IMR-90 (cell line): ENCODE measurements at regions not wholly inside any gene's neighbourhood (a gene's known extent, or its start where the extent isn't known, plus 50 kb on each side); places are given as distances from the start of the nearest gene placed in this dataset.

Experiments
- ATAC-seq: fragments of 200-7000 bp; cut with Tn5 transposase; 2 replicates; pipeline ENCODE4 v1.9.1; 2020; ENCODE audit warnings: low read depth, mild to moderate bottlenecking, moderate library complexity
- BruUV-seq: library from RNA; stranded (reverse); fragments of 400-500 nt; replicated peaks from 2 replicates; lab custom pipeline; 2021; lab: Mats Ljungman, UMichigan
- CTCF ChIA-PET: fragments of 300-600 bp; formaldehyde crosslinking; extraction: SDS; loops from one replicate; lab custom pipeline; 2021; ENCODE audit warnings: antibody characterized with exemption; lab: Yijun Ruan, JAX
- POLR2A ChIA-PET: fragments of 300-600 bp; sonication (Branson Sonifier 250); formaldehyde crosslinking; loops from one replicate; lab custom pipeline; 2022; ENCODE audit warnings: antibody characterized with exemption; ENCODE audit not compliant: unreplicated experiment; lab: Charles Lee
- DNase-seq: peaks from one replicate; pipeline ENCODE4 v3.0.0; 2013
- H2AFZ ChIP-seq: replicated peaks from 2 replicates; pipeline ENCODE3; 2013; ENCODE audit warnings: low read length, mild to moderate bottlenecking; ENCODE audit not compliant: poor library complexity
- H2AK5ac ChIP-seq: 2 replicates; pipeline ENCODE4 v1.6.1; 2013; ENCODE audit warnings: low read depth, low read length, inconsistent platforms
- H2AK9ac ChIP-seq: replicated peaks from 2 replicates; pipeline ENCODE3; 2013; ENCODE audit warnings: mild to moderate bottlenecking, low read depth, low read length, moderate library complexity; ENCODE audit not compliant: poor library complexity
- H2BK120ac ChIP-seq: 2 replicates; pipeline ENCODE4 v1.6.1; 2013; ENCODE audit warnings: low read depth, low read length, inconsistent platforms
- H2BK15ac ChIP-seq: 3 replicates; pipeline ENCODE4 v1.6.1; 2013; ENCODE audit warnings: low read depth, low read length, inconsistent platforms
- H2BK20ac ChIP-seq: 2 replicates; pipeline ENCODE4 v1.6.1; 2013; ENCODE audit warnings: low read depth, mild to moderate bottlenecking, inconsistent platforms, low read length, moderate library complexity
- H2BK5ac ChIP-seq: 2 replicates; pipeline ENCODE4 v1.6.1; 2013; ENCODE audit warnings: mild to moderate bottlenecking, low read depth, low read length, inconsistent platforms; ENCODE audit not compliant: poor library complexity, severe bottlenecking
- H3K14ac ChIP-seq: replicated peaks from 2 replicates; pipeline ENCODE4 v1.6.1; 2013; ENCODE audit warnings: low read depth, low read length, inconsistent platforms
- H3K18ac ChIP-seq: 2 replicates; pipeline ENCODE4 v1.6.1; 2013; ENCODE audit warnings: low read depth, low read length, control low read depth
- H3K23ac ChIP-seq: 2 replicates; pipeline ENCODE4 v1.6.1; 2013; ENCODE audit warnings: low read depth, low read length, inconsistent platforms
- H3K27ac ChIP-seq: 2 replicates; pipeline ENCODE4 v1.5.1; 2013; ENCODE audit warnings: mild to moderate bottlenecking, control low read depth, low read length; ENCODE audit not compliant: insufficient read depth
- H3K27me3 ChIP-seq: 2 replicates; pipeline ENCODE4 v1.6.1; 2013; ENCODE audit warnings: low read length; ENCODE audit not compliant: control insufficient read depth, insufficient read depth
- H3K36me3 ChIP-seq: 2 replicates; pipeline ENCODE4 v1.6.1; 2013; ENCODE audit warnings: low read length, mixed read lengths; ENCODE audit not compliant: control insufficient read depth, insufficient read depth
- H3K4ac ChIP-seq: 2 replicates; pipeline ENCODE4 v1.6.1; 2013; ENCODE audit warnings: low read depth, low read length, inconsistent platforms
- H3K4me1 ChIP-seq: 2 replicates; pipeline ENCODE4 v1.6.1; 2013; ENCODE audit warnings: low read length, mixed read lengths; ENCODE audit not compliant: control insufficient read depth, insufficient read depth
- H3K4me2 ChIP-seq: 2 replicates; pipeline ENCODE4 v1.6.1; 2013; ENCODE audit warnings: low read depth, mild to moderate bottlenecking, control low read depth, low read length, moderate library complexity
- H3K4me3 ChIP-seq: 2 replicates; pipeline ENCODE4 v1.5.1; 2013; ENCODE audit warnings: low read depth, mild to moderate bottlenecking, control low read depth, low read length, moderate library complexity; ENCODE audit not compliant: insufficient read depth
- H3K56ac ChIP-seq: 2 replicates; pipeline ENCODE4 v1.6.1; 2013; ENCODE audit warnings: low read length, inconsistent platforms; ENCODE audit not compliant: insufficient read depth; ENCODE audit errors: extremely low read depth
- H3K79me1 ChIP-seq, 2 experiments: 2 replicates each; pipeline ENCODE4 v1.6.1; 2013; ENCODE audit warnings: low read length in 2 of 2, inconsistent platforms in 1 of 2, low read depth in 1 of 2
- H3K9ac ChIP-seq: 2 replicates; pipeline ENCODE4 v1.6.1; 2013; ENCODE audit warnings: low read depth, low read length, control low read depth
- H3K9me1 ChIP-seq: 2 replicates; pipeline ENCODE4 v1.6.1; 2013; ENCODE audit warnings: low read length, inconsistent platforms; ENCODE audit not compliant: insufficient read depth
- H3K9me3 ChIP-seq: 2 replicates; pipeline ENCODE4 v1.6.1; 2013; ENCODE audit warnings: low read length; ENCODE audit not compliant: control insufficient read depth, insufficient read depth
- H4K20me1 ChIP-seq: 2 replicates; pipeline ENCODE4 v1.6.1; 2013; ENCODE audit warnings: low read length, inconsistent platforms; ENCODE audit not compliant: insufficient read depth
- H4K5ac ChIP-seq: 2 replicates; pipeline ENCODE4 v1.6.1; 2013; ENCODE audit warnings: mild to moderate bottlenecking, low read depth, low read length, control low read depth
- H4K8ac ChIP-seq, 2 experiments: 2 replicates each; pipeline ENCODE4 v1.6.1; 2013; ENCODE audit warnings: low read depth in 2 of 2, low read length in 2 of 2, control low read depth in 1 of 2, inconsistent platforms in 1 of 2
- H4K91ac ChIP-seq: 2 replicates; pipeline ENCODE4 v1.6.1; 2013; ENCODE audit warnings: low read depth, low read length, inconsistent platforms; ENCODE audit not compliant: insufficient read depth
- BHLHE40 ChIP-seq: fragments of 150-350 bp; IDR thresholded peaks from 2 replicates; pipeline ENCODE4 v1.6.1; 2016; ENCODE audit warnings: mild to moderate bottlenecking, low read depth, low read length
- CHD1 ChIP-seq: IDR thresholded peaks from 2 replicates; pipeline ENCODE4 v1.6.1; 2012; ENCODE audit warnings: low read depth, low read length, improper control_type of control experiment
- CTCF ChIP-seq: conservative IDR thresholded peaks from 2 replicates; pipeline ENCODE4 v1.5.1; 2012; ENCODE audit warnings: mild to moderate bottlenecking, low read depth, low read length, improper control_type of control experiment
- MAFK ChIP-seq: IDR thresholded peaks from 2 replicates; pipeline ENCODE4 v1.6.1; 2012; ENCODE audit warnings: low read depth, low read length, improper control_type of control experiment
- MXI1 ChIP-seq: IDR thresholded peaks from 2 replicates; pipeline ENCODE4 v1.6.1; 2012; ENCODE audit warnings: low read depth, mild to moderate bottlenecking, low read length, moderate library complexity, borderline replicate concordance
- NFE2L2 ChIP-seq: fragments of 150-350 bp; IDR thresholded peaks from 2 replicates; pipeline ENCODE4 v1.6.1; 2016; ENCODE audit warnings: low read depth, mild to moderate bottlenecking, low read length
- POLR2A ChIP-seq: IDR thresholded peaks from 2 replicates; pipeline ENCODE4 v1.6.1; 2012; ENCODE audit warnings: mild to moderate bottlenecking, low read depth, low read length
- RCOR1 ChIP-seq: IDR thresholded peaks from 2 replicates; pipeline ENCODE4 v1.6.1; 2012; ENCODE audit warnings: mild to moderate bottlenecking, low read length, improper control_type of control experiment; ENCODE audit not compliant: insufficient replicate concordance
- RFX5 ChIP-seq: IDR thresholded peaks from 2 replicates; pipeline ENCODE4 v1.8.0; 2012; ENCODE audit warnings: low read depth, mild to moderate bottlenecking, low read length, moderate library complexity
- SMC3 ChIP-seq: fragments of 150-350 bp; IDR thresholded peaks from 2 replicates; pipeline ENCODE4 v1.6.1; 2016; ENCODE audit warnings: low read depth, mild to moderate bottlenecking, antibody characterized with exemption, low read length, moderate library complexity
- USF2 ChIP-seq: fragments of 150-350 bp; IDR thresholded peaks from 2 replicates; pipeline ENCODE4 v1.6.1; 2017; ENCODE audit warnings: mild to moderate bottlenecking, antibody characterized with exemption, low read length, low read depth
- WGBS, 2 experiments: methylation state at CpG; one replicate each; pipeline versions ENCODE4 v1.1.5 to v1.1.7; 2013; ENCODE audit warnings: missing lambda C conversion rate in 2 of 2; ENCODE audit not compliant: insufficient read length in 1 of 2; ENCODE audit errors: extremely low coverage in 2 of 2; 5-methylcytosine and 5-hydroxymethylcytosine counted together
- dilution Hi-C: fragments of 300-500 bp; cut with HindIII; formaldehyde crosslinking; loops from one replicate; pipeline ENCODE4 v1.14.3; 2018; ENCODE audit warnings: low sequenced_read_pairs; ENCODE audit not compliant: unreplicated experiment
- in situ Hi-C: fragments of 300-500 bp; cut with MboI; formaldehyde crosslinking; loops from 3 replicates; pipeline ENCODE4 v1.14.3; 2019; ENCODE audit warnings: low sequenced_read_pairs, inconsistent platforms, mixed read lengths
- intact Hi-C: fragments of 100-400 bp; cut with micrococcal nuclease; formaldehyde crosslinking; loops from 2 replicates; pipeline ENCODE4 v1.10.0; 2022

- no peak overlapping the region for H2AK5ac ChIP-seq
- peaks cover 15% of the 10 kb centered on the region for H3K9me3 ChIP-seq
- H4K5ac ChIP-seq, result no peak overlapping the region
- H2AFZ ChIP-seq, result no peak overlapping the region
- no peak for DNase-seq
- H2BK20ac ChIP-seq, result no peak overlapping the region
- H3K79me1 ChIP-seq, result no peaks in the 10 kb centered on the region
- no peak overlapping the region for H3K9ac ChIP-seq
- H2BK5ac ChIP-seq, result no peak overlapping the region
- TF ChIP-seq MXI1 (no peak), BHLHE40 (no peak), CHD1 (no peak), POLR2A (no peak), RFX5 (no peak), CTCF (no peak), NFE2L2 (no peak), MAFK (no peak), SMC3 (no peak), USF2 (no peak), RCOR1 (no peak)
- H4K91ac ChIP-seq, result no peak overlapping the region
- dilution Hi-C loops (no loop called here), in situ Hi-C loops (no loop called here), intact Hi-C loops (no loop called here)
- ChIA-PET CTCF (no interaction called here), POLR2A (no interaction called here)
- H3K9me1 ChIP-seq, result no peaks in the 10 kb centered on the region
- no peak overlapping the region for H3K14ac ChIP-seq
- H3K27ac ChIP-seq, result no peak overlapping the region
- no peak overlapping the region for H2BK120ac ChIP-seq
- H3K36me3 ChIP-seq, result no peaks in the 10 kb centered on the region
- no peak overlapping the region for H2AK9ac ChIP-seq
- H4K20me1 ChIP-seq, result no peaks in the 10 kb centered on the region
- no peak overlapping the region for H3K56ac ChIP-seq
- no peak overlapping the region for H3K4ac ChIP-seq
- no peak overlapping the region for H3K4me2 ChIP-seq
- no peak overlapping the region for H2BK15ac ChIP-seq
- no peak overlapping the region for H3K4me3 ChIP-seq
- no TSS peak for BruUV-seq
- no peak overlapping the region for H3K23ac ChIP-seq
- H3K4me1 ChIP-seq, result no peaks in the 10 kb centered on the region
- ATAC-seq, result no peak
- 0% methylated on average over 1 of the region's 2 CpGs; no CpG with 5 or more reads in 1 of the 2 experiments for WGBS, 2 experiments
- no peak overlapping the region for H3K18ac ChIP-seq
- no peak overlapping the region for H4K8ac ChIP-seq
- no peaks in the 10 kb centered on the region for H3K27me3 ChIP-seq
These were observed 218.4 kb downstream of the HAPSTR1 start for GRCh38 chr16:9309844-9310243.
